ENCODE measurements at regions not wholly inside any gene's neighbourhood (a gene's known extent, or its start where the extent isn't known, plus 50 kb on each side); places are given as distances from the start of the nearest gene placed in this dataset.
"Not testable (repeated sequence)": the region's sequence is repeated elsewhere in the genome, so short reads cannot be mapped to it uniquely, and the experiment has no call there.

DNA sequence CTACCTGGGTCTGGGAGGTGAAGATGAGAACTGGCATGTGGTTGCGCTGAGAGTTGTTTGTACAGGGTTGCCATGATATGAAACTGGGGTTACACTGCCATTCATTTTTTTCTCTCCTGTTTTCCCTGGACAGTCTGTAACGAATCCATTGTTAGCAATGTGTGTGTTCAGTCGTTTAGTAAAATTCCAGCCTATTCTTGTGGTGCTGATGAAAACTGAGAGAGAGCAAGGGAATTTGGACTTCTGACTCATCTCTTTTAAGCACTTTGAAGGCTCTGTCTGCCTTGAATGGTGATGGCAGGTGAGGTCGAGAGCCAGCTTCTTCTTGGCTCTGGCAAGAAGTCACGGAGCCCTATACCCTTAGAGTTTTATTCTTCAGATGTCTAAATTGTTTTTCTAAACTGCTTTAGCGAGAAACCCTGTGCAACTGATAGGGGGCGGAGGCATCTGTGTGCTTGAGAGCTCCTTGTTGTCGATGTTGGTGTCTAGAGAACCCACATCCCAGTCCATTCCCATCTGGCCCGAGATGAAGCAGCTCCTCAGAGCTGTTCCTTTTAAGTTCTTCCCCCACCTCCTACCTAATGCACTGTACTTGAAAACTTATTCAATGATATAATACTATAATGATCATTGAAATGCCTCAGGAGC is 204.4 kb downstream of the TMX1 start:
- DNase-seq (ENCODE audit: low read depth in 2 of 2): no peak

DNA sequence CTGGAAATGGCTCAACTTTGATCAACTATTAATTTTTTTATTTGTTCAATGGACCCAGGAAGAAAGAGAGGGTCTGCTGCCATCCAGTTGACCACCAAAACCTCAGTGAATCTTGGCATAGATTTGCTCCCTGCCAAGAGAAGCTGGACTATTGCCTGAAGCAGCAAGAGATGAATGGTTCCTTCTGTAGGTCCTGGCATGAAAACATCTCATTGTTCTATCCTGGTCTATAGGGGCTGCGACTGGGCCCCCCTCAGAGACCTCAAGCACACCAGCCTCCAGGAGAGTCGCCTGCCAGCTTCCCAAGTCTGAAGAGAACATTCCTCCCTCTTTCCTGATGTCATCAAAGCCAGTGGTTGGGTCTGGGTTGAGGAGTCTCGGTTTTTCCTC is 204.9 kb downstream of the TMX1 start:
- DNase-seq (ENCODE audit: low read depth in 2 of 2): no peak

DNA sequence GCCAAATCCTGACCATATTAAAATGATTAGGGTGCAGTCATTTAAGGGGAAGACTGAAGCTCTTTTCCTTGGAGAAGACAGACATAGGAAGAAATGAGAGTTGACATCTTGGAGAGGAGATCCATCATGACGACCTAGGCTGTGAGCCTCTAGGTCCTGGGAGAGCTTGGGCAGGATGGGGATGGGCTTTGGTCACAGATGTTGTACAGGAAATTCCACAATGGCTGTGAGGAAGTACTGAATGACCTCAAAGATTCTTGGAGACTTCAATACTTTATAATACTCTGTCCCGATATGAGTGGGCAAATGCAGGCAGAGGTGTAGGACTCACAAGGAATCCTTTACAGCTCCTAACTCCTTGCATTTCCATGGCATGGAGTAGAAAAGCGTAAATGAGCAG is 204.9 kb upstream of the FRMD6 start:
- no peak for DNase-seq (ENCODE audit: low read depth in 2 of 2)

DNA sequence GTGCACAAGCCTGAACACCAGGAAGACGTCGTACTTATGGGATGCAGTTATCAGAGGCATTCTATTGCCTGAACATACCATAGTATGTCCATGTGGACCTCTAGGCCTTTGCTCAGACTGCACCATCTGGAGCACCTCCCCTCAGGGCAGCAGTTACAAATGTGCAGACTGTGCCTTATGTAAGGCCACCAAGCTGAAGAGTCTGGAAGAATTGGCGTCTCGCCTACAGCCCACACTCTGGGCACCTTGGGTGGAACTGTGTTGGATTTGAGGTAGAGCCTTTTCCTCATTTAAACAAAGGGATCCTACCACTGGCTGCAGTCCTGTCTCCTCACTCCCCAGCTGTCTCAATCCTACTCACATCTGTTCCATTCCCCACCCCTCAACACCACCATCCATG is 204.3 kb upstream of the FRMD6 start:
- no peak for DNase-seq (ENCODE audit: low read depth in 2 of 2)

DNA sequence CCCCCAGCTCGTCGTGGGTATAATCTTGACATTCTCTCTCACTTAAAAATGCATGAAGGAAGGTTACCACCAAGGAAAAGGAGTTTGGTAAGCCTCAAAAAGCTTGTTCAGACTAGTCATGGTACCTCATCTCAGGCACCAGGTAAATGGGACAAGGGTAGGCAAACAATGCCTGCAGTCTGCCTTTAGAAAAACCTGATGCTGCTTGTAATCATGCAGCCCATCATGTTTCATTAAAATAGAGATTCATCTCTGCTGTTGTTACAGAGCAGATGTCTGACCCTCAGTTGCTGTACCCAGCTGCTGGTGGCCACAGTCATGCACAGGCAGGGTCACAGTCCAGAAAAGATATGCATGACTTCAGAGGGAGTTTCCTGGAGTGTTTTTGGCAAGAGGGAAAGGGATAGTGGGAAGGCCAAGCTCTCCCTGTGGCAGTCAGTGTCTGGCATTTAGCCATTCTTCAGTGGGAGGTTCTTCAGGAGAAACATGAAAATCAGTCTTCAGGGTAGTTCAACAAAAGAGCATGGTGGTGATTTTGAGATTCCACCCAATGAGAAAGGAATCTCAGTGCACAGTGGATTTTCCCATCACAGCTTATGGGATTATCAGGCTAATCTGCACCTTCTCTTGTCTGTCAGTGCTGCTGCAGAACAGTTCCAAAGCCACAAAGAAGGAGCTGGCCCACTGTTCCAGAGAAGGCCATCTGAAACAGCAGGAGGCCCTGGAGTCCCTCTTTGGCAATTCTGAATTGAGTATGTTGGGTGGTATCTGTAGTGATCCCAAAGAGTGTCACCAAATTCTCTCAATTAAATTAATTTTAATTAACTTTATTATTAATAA is 202.7 kb upstream of the FRMD6 start:
- DNase-seq (ENCODE audit: low read depth in 2 of 2): no peak

DNA sequence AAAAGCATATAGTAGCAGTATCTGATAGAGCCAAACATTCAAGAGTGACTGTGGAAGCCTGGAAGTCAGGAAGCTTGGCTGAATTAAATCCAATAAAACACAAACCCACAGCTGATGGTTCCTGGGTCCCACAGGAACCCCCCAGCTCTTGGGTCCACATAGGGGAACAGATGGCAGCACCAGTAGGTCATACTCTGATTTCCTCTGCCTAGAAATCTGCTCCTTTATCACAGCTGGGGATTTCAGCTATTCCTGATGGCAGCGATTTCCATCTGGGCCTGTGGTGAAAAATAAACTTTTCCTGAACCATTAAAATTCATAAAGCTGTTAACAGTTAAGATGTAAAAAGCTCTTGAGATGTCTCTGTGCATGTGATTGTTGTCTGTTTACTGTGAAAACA is 202.0 kb upstream of the FRMD6 start:
- no peak for DNase-seq (ENCODE audit: low read depth in 2 of 2)

DNA sequence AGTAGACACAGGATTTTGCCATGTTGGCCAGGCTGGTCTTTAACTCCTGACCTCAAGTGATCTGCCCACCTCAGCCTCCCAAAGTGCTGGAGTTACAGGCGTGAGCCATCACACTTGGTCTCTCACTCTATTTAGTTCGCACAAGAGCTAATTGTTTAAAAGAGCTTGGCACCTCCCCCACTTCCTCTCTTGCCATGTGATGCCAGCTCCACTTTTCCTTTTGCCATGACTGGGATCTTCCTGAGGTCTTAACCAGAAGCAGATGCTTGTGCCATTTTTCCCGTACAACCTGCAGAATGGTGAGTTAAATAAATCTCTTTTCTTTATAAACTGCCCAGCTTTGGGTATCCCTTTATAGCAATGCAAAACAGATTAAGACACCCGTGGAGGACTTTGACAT is 200.1 kb upstream of the FRMD6 start:
- no peak for DNase-seq (ENCODE audit: low read depth in 2 of 2)

DNA sequence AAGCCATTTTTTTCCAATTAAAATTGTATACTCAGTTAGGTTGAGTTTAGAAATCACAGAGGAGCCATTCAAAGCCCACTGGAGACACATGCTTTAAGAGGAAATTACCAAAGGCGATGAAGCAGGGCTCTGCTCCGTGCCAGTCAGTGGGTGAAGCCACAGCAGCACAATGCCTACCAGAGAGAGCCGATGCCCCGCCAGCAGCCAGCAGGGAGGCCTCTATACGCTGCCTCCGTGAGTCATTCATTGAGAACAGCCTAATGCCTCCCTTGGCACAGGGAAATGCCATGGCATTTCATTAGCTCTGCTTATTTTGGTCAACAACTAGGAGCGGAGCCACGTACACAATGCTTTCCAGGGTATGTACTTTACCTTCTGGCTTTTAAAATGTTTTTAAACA is 197.8 kb upstream of the FRMD6 start:
- DNase-seq (ENCODE audit: low read depth in 2 of 2): no peak

DNA sequence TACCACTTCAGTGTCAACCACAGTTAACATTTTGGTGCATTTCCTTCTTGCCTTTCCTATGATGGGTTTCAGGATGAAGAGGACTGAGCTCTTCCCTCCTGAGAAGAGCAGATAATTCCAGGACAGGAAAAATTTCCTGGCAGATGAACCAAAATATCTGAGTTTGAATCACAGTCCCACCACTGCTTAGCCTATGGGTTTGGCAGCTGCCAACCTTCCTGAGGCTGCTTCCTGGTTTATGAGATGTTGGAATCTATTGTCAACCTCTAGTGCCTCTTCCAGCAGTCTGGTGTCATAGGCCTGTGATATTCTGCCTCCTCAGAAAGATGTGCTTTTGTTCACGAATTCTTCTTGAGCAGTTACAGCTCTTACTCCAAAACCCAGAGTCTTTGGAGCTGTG is 197.4 kb upstream of the FRMD6 start:
- no peak for DNase-seq (ENCODE audit: low read depth in 2 of 2)

DNA sequence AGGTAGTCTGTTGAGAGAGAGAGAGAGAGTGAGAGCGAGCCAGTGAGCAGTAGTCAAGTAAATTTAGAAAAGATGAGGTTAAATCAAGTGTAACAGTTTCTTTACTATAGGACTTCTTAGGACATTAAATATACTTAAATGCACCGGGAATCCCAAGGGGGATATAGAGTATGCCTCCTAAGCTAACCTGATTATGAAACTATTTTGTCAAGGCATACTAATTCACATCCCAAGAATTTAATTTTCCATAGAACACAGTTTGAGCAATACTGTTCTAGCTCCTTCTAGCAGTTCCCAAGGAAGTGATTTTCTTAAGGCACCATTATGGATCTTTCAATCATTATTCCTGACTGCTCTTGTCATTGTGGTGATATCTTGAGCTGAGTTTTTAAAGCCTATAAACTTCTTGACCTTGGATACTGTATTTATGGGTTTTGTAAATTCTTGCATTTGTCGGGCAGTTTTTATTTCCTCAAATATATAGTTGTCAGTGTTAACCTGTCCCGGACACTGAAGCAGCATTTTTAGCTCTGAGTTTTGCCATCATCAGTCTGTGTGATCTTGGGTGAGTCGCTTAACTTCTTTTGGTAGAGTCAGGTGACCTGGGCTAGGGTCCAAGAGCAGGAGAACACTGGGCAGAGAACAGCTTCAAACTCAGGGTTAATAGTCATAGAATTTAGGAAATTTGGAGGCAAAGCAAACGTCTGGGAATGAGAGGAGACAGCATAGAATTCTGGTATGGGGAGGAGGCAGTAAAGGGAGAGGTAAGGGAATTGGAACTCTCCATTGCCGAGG is 196.5 kb upstream of the FRMD6 start:
- no peak for DNase-seq (ENCODE audit: low read depth in 2 of 2)

DNA sequence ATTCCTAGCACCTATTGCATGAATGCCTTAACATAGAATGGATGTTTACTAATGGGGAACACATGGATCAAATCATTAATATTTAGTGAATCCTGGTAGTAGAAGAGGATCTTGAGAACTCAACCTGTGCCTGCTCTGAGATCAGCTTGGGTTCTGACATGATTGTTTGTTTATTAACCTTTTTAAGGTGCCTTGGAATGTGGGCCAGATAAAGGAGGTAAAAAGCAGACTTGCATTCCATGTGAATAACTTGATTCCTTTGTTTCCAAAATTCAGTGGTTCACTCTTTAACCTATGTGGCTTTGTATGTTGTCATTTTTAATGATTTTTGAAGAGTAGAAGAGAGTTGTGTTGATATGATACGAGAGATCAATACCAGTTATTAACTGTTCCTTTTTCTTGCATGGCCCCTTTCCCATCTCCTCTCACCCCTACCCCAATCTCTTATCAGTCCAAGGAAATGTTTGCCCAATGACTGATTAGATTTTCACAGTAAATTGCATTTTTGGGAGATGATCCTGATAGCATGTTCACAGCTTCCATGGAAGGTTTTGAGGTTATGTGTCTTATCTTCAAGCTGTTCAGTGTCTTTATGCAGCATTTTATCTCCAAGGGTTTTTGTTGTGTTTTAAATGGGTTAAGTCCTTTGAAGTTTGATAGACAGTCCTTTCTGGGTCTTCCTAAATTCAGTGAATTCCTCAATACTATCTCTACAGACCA is 193.7 kb upstream of the FRMD6 start:
- no peak for DNase-seq (ENCODE audit: low read depth in 2 of 2)

DNA sequence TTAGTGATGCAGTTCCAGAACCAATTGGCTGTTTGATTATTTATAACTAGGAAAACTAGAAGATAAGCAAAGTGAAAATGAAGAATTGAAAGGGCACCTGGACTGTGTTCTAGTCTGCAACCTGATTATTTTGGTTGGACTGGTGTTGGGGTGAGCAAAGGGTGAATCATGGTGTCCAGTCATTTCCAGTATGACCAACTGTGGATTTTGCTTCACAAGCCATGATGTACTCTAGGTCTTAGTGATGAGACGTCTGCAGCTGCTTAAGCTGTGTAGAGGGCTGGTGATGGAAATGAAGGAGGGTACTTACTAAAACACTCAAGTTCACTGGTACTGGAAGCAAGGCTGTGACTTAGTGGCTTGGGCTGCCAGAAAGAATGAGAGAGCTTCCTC is 193.2 kb upstream of the FRMD6 start:
- DNase-seq (ENCODE audit: low read depth in 2 of 2): no peak

DNA sequence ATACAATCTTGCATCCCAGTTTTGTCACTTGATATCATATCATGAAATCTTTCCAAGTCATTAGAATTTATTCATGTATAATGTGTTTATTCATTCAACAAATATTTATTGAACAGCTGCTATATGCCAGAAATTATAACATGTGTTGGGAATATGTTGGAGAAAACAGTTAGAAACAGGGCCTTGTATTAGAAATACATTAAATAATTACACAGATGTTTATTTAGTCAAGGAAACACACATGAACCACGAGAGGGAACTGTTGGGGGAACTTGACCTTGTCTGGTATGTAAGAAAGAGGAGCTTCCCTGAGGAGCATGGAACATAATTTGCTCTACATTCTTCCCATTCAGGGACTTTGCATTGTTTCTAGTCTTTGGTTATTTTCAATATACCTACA is 191.7 kb upstream of the FRMD6 start:
- no peak for DNase-seq (ENCODE audit: low read depth in 2 of 2)

DNA sequence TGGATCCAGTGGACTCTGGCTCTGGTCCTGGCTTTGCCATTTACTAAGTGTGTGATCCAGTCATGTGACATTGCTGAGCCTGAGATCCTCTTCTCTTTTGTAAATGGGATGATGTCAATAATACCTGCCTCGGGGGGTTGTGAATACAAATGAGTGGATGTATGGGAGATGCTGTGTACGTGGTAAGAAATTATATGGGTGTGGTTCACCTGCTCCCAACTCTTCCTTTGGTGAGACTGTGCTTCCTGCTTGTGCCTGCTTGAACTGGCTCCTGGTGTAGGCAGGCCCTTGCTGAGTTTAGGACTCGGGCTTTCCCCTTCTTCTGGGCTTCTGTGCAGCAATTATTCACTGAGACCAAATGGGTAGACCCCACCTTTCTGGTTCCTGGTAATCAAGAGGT is 189.5 kb upstream of the FRMD6 start:
- DNase-seq (ENCODE audit: low read depth in 2 of 2): no peak

DNA sequence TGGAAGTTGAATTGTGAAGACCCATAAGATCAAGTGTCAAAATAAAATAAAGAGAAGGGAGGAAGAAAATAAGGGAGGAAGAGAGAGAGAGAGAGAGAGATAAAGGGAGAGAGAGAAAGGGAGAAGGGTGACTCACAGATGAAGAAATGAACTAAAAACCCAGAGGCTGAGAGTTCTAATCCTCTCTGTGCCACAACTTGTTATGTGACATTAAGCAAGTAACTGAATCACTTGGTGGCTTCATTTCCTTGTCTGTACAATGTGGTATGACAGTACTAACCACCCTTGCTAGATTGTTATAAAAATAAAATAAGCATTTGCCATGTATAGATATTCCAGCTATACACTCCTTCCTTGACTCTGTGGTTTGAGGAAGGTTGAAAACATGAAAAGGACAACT is 189.0 kb upstream of the FRMD6 start:
- no peak for DNase-seq (ENCODE audit: low read depth in 2 of 2)

DNA sequence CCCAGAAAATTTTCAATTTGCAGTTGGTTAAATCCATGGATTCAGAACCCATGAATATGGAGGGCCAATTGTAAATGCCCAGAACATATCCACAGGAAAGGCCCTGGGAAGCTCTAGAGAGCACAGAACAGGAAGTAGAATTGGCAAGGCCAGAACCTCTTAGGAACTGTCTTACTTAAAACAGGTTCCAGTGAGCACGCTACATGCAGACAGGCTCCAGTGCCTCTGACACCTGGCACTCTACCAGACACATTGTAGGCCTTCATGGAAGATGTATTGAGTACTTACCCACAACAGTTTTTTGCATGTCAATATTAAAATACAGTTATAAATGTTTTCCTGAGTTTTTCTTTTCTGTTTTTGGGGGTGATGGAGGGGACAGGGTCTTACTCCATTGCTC is 188.2 kb upstream of the FRMD6 start:
- no peak for DNase-seq (ENCODE audit: low read depth in 2 of 2)

DNA sequence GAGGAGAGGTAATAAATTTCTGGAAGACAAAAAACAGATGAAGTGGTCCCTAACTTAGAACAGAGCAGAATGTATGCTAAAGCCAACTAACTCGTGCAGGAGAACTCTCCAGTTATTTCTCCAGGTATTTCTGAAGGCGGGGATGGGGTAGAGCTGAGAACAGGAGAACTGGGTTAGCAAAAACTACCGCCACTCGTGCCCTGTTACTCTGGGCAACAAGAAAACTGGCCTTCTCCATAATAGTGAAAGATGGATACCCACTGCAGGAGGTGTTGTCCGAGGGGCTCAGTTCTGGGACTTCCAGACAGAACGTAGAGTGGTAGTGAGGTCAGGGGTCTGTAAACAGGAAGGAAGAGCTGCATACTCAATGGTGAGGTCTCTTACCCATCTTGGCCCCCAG is 187.3 kb upstream of the FRMD6 start:
- no peak for DNase-seq (ENCODE audit: low read depth in 2 of 2)

DNA sequence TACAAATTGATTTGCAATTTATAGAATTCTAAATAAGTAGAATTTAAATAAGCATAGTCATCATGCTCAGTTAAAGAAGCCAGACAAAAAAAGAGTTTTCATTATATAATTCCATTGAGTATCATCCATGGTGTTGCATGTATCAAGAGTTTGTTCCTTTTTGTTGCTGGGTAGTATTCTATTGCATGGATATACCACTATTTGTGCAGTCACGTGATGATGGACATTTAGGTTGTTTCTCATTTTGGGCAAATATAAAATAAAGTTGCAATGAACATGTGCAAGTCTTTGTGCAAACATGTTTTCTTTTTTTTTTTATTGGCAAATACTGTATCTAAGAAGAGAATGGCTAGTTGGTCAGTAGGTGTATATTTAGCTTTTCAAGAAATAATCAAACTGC is 186.2 kb upstream of the FRMD6 start:
- no peak for DNase-seq (ENCODE audit: low read depth in 2 of 2)

DNA sequence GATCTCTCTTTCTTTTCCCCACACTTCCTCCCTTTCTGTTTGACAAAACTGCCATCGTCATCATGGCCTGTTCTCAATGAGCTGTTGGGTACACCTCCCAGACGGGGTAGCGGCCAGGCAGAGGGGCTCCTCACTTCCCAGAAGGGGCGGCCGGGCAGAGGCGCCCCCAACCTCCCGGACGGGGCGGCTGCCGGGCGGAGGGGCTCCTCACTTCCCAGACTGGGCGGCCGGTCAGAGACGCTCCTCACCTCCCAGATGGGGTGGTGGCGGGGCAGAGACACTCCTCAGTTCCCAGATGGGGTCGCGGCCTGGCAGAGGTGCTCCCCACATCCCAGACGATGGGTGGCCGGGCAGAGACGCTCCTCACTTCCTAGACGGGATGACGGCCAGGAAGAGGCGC is 184.3 kb upstream of the FRMD6 start:
- not testable (repeated sequence) for DNase-seq (ENCODE audit: low read depth in 2 of 2)

DNA sequence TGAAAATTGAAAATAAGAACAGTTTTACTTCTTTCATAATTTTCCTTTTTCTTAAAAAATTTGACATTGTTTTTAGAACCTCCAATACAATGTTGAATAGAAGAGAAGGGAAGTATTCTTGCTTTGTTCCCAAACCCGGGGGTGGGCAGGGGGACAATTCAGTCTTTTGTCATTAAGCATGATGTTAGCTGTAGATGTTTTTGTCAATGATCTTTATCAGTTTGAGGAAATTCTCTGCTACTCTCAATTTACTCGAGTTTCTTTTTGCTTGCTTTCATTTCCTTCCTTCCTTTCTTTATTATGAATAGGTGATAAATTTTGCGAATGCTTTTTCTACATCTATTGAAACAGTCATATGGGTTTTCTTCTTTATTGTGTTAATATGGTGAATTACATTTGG is 183.2 kb upstream of the FRMD6 start:
- no peak for DNase-seq (ENCODE audit: low read depth in 2 of 2)

DNA sequence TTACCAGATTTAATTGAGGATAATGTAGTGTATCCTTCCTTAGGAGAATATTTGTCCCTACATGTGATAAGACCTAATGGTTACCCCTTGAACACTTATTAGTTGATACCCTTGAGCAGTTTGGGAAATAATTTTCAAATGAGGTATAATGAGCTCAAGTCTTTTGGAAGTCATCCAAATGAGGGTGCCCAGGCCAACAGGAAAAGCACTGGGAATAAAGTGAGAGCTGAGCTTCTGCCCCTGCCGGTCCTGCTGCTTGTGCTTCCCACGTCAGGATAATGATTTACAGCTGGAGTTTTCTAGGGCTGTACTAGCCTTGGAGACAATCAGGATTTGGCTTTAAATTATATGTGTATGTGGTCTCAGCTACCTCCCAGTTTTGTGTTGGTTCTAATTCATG is 178.8 kb upstream of the FRMD6 start:
- DNase-seq (ENCODE audit: low read depth in 2 of 2): no peak

DNA sequence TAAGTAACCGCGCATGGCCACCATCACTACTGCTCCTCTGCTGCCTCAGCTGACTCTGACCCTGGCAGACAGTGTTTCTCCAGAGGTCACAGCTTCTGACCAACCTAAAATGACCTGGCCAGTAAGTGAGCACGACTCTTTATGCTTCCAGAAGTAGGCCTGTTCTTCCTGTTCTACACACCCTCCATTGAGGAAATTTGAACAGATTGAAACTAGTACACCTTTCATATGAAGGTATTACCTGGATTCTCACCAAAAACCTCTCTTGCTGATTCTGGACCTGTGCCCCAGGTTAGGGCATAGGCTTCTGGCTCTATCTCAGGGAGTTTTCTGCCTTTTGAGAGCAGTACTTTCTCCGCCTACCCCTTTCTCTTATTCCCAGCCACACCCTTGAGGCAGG is 178.4 kb upstream of the FRMD6 start:
- no peak for DNase-seq (ENCODE audit: low read depth in 2 of 2)
